Esophagus muscularis mucosa (tissue), 3 donors: ENCODE measurements at regions not wholly inside any gene's neighbourhood (a gene's known extent, or its start where the extent isn't known, plus 50 kb on each side); places are given as distances from the start of the nearest gene placed in this dataset.

Experiments
- POLR2A ChIP-seq: fragments of 450-650 bp; IDR thresholded peaks from one replicate; pipeline ENCODE4 v1.6.1; 2017; ENCODE audit warnings: antibody characterized with exemption, moderate library complexity, mild to moderate bottlenecking, low read depth
- POLR2AphosphoS5 ChIP-seq, 2 donors: sonication (generic); formaldehyde crosslinking; IDR thresholded peaks; one replicate each; pipeline ENCODE4 v1.6.1; 2017; ENCODE audit warnings: antibody characterized with exemption in 2 of 2
- TF ChIP-seq, protein P1 (sequence below), 3 experiments: fragments of 200-600 bp in 2 of 3; fragments of 450-650 bp in 1 of 3; sonication (generic) in 2 of 3; IDR thresholded peaks; one replicate each; pipeline ENCODE4 v1.5.1; 2017 to 2019; ENCODE audit warnings: antibody characterized with exemption in 3 of 3, mild to moderate bottlenecking in 2 of 3, moderate library complexity in 1 of 3

DNA sequence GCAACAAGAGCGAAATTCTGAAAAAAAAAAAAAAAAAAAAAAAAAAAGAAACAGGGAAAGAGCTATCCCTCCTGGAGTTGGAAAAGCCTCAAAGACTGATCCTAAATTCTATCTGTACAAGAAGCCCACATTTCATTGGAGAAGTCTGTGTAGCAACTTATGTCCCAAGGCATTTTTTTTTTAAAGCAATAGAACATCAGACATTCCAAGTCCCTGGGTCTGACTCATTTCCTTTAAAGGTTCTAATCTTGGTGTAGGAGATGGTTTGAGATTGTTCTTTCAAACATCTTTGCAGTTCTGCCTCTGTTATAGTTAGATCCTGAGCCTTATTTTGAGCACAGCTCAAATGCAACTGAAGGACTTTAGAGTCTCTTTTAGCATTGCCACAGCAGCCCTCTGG, 706.5 kb upstream of the MIR17HG start:
- TF ChIP-seq, protein P1, sequence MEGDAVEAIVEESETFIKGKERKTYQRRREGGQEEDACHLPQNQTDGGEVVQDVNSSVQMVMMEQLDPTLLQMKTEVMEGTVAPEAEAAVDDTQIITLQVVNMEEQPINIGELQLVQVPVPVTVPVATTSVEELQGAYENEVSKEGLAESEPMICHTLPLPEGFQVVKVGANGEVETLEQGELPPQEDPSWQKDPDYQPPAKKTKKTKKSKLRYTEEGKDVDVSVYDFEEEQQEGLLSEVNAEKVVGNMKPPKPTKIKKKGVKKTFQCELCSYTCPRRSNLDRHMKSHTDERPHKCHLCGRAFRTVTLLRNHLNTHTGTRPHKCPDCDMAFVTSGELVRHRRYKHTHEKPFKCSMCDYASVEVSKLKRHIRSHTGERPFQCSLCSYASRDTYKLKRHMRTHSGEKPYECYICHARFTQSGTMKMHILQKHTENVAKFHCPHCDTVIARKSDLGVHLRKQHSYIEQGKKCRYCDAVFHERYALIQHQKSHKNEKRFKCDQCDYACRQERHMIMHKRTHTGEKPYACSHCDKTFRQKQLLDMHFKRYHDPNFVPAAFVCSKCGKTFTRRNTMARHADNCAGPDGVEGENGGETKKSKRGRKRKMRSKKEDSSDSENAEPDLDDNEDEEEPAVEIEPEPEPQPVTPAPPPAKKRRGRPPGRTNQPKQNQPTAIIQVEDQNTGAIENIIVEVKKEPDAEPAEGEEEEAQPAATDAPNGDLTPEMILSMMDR (IDR thresholded peaks at IDR 0.05): no peak
- no peak for TF ChIP-seq POLR2AphosphoS5 (IDR thresholded peaks at IDR 0.05)
- TF ChIP-seq POLR2A: no peak
